ENCODE measurements at regions not wholly inside any gene's neighbourhood (a gene's known extent, or its start where the extent isn't known, plus 50 kb on each side); places are given as distances from the start of the nearest gene placed in this dataset.

DNA sequence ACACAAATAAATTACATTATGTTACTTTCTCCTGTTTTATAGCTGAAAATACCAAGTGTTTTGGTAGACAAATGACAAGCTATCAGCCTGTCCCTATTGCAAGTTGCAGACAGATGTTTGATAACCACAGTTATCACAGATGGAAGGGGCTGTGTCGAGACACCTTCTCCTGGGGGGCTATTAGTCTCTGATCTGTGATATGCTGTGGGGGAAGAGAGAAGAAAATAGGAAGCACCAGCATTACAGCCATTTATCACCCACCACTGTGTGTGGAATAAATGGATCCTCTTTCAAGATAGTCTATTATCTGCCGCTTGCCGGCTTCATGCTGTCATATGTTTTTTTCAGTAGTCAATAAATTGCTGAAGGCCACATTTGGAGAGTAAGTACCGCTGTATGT, 597.2 kb upstream of the ADARB2 start:
- TF ChIP-seq POLR2A (IDR thresholded peaks at IDR 0.05) (no peak), POLR2AphosphoS5 (IDR thresholded peaks at IDR 0.05) (no peak)
- TF ChIP-seq, protein P1, sequence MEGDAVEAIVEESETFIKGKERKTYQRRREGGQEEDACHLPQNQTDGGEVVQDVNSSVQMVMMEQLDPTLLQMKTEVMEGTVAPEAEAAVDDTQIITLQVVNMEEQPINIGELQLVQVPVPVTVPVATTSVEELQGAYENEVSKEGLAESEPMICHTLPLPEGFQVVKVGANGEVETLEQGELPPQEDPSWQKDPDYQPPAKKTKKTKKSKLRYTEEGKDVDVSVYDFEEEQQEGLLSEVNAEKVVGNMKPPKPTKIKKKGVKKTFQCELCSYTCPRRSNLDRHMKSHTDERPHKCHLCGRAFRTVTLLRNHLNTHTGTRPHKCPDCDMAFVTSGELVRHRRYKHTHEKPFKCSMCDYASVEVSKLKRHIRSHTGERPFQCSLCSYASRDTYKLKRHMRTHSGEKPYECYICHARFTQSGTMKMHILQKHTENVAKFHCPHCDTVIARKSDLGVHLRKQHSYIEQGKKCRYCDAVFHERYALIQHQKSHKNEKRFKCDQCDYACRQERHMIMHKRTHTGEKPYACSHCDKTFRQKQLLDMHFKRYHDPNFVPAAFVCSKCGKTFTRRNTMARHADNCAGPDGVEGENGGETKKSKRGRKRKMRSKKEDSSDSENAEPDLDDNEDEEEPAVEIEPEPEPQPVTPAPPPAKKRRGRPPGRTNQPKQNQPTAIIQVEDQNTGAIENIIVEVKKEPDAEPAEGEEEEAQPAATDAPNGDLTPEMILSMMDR (IDR thresholded peaks at IDR 0.05): no peak
